ENCODE measurements at regions not wholly inside any gene's neighbourhood (a gene's known extent, or its start where the extent isn't known, plus 50 kb on each side); places are given as distances from the start of the nearest gene placed in this dataset.

DNA sequence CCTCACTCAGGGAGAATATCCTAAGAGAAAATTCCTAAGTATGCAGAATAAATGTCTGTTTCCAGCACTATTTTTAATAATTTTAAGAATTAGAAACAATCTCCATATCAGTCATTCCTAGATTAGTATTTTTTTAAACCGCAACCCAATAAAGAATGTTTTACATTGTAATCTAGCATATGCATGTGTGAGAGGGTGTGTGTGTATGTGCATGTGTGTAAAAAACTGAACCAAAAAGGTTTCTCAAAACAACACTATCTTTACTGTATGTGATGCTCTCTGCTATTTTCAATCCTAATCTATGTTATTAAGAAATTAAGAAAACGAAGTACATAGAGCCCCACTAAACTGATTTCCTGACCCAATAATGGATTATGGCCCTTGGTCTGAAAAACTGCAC, 90.6 kb upstream of the AKIP1 start:
- TF ChIP-seq, protein P1, sequence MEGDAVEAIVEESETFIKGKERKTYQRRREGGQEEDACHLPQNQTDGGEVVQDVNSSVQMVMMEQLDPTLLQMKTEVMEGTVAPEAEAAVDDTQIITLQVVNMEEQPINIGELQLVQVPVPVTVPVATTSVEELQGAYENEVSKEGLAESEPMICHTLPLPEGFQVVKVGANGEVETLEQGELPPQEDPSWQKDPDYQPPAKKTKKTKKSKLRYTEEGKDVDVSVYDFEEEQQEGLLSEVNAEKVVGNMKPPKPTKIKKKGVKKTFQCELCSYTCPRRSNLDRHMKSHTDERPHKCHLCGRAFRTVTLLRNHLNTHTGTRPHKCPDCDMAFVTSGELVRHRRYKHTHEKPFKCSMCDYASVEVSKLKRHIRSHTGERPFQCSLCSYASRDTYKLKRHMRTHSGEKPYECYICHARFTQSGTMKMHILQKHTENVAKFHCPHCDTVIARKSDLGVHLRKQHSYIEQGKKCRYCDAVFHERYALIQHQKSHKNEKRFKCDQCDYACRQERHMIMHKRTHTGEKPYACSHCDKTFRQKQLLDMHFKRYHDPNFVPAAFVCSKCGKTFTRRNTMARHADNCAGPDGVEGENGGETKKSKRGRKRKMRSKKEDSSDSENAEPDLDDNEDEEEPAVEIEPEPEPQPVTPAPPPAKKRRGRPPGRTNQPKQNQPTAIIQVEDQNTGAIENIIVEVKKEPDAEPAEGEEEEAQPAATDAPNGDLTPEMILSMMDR (IDR thresholded peaks at IDR 0.05; ENCODE audit: low read length) = no peak
- TF ChIP-seq EZH2 (optimal IDR thresholded peaks at IDR 0.05; ENCODE audit: low read depth, low read length) = no peak
- no peak for TF ChIP-seq EZH2phosphoT487 (IDR thresholded peaks at IDR 0.05; ENCODE audit: low read length)
